ENCODE measurements at regions not wholly inside any gene's neighbourhood (a gene's known extent, or its start where the extent isn't known, plus 50 kb on each side); places are given as distances from the start of the nearest gene placed in this dataset.

GRCh38 chr4:175281894-175282293 is 363.7 kb downstream of the ADAM29 start:
- no peak for TF ChIP-seq POLR2AphosphoS5 (IDR thresholded peaks at IDR 0.05; ENCODE audit: low read depth)
- no peak for TF ChIP-seq CTCF (conservative IDR thresholded peaks at IDR 0.05; ENCODE audit: low read depth in 2 of 2)
- no peak for TF ChIP-seq EZH2 (IDR thresholded peaks at IDR 0.05; ENCODE audit: low read depth, unreplicated experiment)

All from GM23338 (cell line).